Esophagus squamous epithelium (tissue), 4 donors: ENCODE measurements at regions not wholly inside any gene's neighbourhood (a gene's known extent, or its start where the extent isn't known, plus 50 kb on each side); places are given as distances from the start of the nearest gene placed in this dataset.

Experiments used
- CTCF ChIP-seq, 6 experiments: fragments of 450-650 bp in 4 of 6; fragments of 200-600 bp in 2 of 6; sonication (generic) in 2 of 6; IDR thresholded peaks; one replicate each; pipeline ENCODE4 v1.5.1; 2016 to 2019; ENCODE audit warnings: antibody characterized with exemption in 6 of 6, mild to moderate bottlenecking in 4 of 6, moderate library complexity in 4 of 6
- POLR2A ChIP-seq, 4 donors: fragments of 450-650 bp; IDR thresholded peaks; one replicate each; pipeline ENCODE4 v1.6.1; 2017; ENCODE audit warnings: antibody characterized with exemption in 4 of 4, mild to moderate bottlenecking in 4 of 4, moderate library complexity in 3 of 4

- TF ChIP-seq CTCF (IDR thresholded peaks at IDR 0.05), result no peak
- no peak for TF ChIP-seq POLR2A (IDR thresholded peaks at IDR 0.05)
Observed at GRCh38 chr3:182525766-182526374, 267.4 kb upstream of the ATP11B start.
